Fibroblast of the conjunctiva (primary cell): ENCODE measurements at regions not wholly inside any gene's neighbourhood (a gene's known extent, or its start where the extent isn't known, plus 50 kb on each side); places are given as distances from the start of the nearest gene placed in this dataset.

ENCODE experiments used
- DNase-seq: peaks from one replicate; pipeline ENCODE4 v3.0.0-alpha.2; 2010; ENCODE audit warnings: low read depth

DNA sequence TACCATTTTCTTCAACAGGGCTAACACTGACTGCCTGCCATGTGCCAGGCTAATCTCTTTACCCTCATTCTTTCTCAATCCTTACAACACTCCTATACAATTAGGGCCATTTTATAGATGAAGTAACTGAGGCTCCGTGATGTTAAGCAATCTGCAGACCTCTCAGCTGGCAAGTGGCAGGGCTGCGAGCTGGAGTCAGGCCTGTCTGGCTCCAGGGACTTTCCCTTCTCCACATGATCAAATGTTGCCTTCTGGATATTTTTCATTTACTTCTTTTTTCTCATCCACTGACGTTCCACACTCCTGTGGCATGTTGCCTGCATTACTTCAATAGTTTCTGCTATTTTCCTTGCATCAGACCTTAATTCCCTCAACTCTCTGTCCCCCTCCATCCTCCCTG is 55.2 kb upstream of the TAGAP start:
- DNase-seq, result no peak

DNA sequence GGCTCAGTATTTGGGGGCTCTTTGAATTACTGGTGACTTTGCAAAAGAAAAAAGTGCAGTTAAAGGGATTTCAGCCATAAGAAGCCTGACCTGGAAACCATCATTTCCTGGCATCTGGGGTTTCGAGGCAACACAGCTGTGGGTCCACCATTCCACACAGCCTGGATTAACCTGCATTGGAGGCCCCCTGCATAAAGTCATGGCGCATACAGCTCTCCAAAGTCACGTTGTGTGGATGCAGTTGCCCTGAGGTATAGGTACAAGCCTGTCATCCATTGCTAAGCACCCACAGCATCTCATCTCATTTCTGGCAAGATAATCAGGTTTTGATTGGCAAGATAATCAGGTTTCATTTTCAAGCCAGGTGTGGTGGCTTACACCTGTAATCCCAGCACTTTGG is 54.5 kb upstream of the TAGAP start:
- DNase-seq, result no peak

DNA sequence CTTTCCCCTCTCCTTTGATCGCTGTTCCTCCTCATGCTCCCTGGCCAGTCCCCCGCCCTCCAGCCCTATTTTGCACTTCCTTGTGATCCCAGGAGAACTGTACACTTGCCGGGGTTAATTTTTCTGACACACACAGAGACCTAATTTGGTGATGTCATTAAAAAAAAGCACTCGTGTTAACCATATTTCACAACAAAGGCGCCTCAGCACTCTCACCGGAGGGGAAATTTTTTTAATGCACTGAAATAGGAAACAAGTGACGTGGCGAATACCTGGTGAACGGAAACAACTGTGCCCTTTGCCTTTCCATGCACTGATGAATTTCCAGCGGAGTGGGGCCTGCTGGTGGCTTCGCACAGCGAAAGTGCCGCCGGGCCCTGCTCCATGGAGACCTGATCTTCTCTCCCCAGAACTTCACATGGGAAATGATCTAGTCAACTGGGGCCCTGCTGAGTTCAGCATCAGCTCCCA is 53.9 kb upstream of the TAGAP start:
- no peak for DNase-seq

- no peak for DNase-seq
Observed at GRCh38 chr6:159097256-159097655, 52.5 kb upstream of the TAGAP start.

DNA sequence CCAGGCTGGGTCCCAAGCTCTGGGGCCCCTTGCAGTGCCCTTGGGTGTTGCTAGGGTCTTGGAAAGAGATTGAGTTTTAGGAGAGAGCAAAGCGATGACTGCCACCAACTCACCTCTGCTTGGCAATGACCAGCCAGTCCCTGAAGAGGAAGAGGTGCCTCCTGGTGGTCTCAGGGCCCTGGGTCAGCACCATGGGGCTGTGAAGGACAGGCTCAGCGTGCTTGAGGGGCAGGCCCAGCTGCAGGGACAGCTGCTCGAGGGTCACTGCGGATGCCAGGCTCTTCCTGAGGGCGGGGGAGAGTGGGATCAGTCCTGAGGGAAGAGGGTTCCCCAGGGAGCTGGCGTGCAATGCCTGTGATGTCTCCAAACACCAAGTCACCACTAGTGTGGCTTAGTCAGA is 50.8 kb upstream of the TAGAP start:
- no peak for DNase-seq

GRCh38 chr6:159094444-159095252 is 49.9 kb upstream of the TAGAP start:
- DNase-seq, result no peak
